HFF-Myc (cell line): ENCODE measurements at regions not wholly inside any gene's neighbourhood (a gene's known extent, or its start where the extent isn't known, plus 50 kb on each side); places are given as distances from the start of the nearest gene placed in this dataset.

ENCODE experiments used
- DNase-seq: peaks from one replicate; pipeline ENCODE4 v3.0.0-alpha.2; 2011; ENCODE audit warnings: low read depth; ENCODE audit errors: extremely low read depth
- H3K4me3 ChIP-seq: replicated peaks from 2 replicates; pipeline ENCODE4 v1.5.1; 2011; ENCODE audit warnings: low read depth, mild to moderate bottlenecking, control low read depth, low read length
- CTCF ChIP-seq: IDR thresholded peaks from 2 replicates; pipeline ENCODE4 v1.5.1; 2012; ENCODE audit warnings: mild to moderate bottlenecking, low read depth, low read length, control low read depth; ENCODE audit errors: missing control alignments

- H3K4me3 ChIP-seq, result no peak overlapping the region
- no peak for TF ChIP-seq CTCF
- DNase-seq, result no peak
These were observed 298.3 kb downstream of the HS3ST1 start for GRCh38 chr4:11130195-11130970.

DNA sequence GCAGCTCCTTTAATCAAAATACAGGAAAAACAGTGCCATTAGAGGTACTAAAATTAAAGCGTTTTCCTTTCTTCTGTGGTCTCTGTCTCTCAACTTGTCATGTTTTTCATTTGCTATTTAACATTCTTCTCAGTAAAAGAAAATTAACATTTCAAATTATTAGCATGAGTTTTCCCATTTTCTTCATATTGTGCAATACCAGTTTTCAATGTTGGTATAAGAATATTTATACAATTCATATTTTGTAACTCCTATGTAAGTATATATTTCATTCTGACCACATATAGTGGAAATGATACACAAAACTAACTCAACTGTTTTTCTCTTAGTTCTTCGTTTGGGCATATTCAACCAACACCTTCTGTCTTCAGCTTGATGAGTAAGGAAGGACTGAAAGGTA is 308.3 kb downstream of the HS3ST1 start:
- DNase-seq, result no peak

GRCh38 chr4:11119474-11119873 is 309.2 kb downstream of the HS3ST1 start:
- DNase-seq, result no peak
- H3K4me3 ChIP-seq, result no peak overlapping the region
- no peak for TF ChIP-seq CTCF

More for the DNA sequence above, 308.3 kb downstream of the HS3ST1 start:
- no peak overlapping the region for H3K4me3 ChIP-seq
- no peak for TF ChIP-seq CTCF

DNA sequence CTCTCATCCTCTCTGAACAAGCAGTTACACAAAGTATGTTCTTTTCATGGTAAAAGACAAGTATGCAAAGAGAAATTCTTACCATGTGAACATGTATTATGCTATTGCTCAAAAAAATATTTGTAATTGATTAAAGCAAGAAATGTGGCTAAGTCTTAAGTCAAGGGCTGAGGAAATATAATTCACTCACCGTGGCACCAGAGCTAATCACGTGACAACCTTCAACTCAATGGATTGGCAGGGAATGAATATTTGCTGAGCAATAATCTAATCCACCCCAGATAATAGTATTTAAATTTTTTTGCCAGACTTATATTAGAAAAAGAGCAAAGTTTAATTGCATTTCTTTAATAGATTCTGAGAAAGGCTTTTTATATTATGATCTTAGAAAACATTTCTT is 310.2 kb downstream of the HS3ST1 start:
- no peak for TF ChIP-seq CTCF
- no peak for DNase-seq
- H3K4me3 ChIP-seq, result no peak overlapping the region

- no peak for TF ChIP-seq CTCF
- no peak overlapping the region for H3K4me3 ChIP-seq
- DNase-seq, result no peak
These were observed 311.8 kb downstream of the HS3ST1 start for GRCh38 chr4:11116940-11117339.

- TF ChIP-seq CTCF, result no peak
- no peak overlapping the region for H3K4me3 ChIP-seq
- no peak for DNase-seq
These were observed 316.8 kb downstream of the HS3ST1 start for GRCh38 chr4:11111876-11112275.

- no peak for TF ChIP-seq CTCF
- no peak for DNase-seq
- no peak overlapping the region for H3K4me3 ChIP-seq
These were observed 317.3 kb downstream of the HS3ST1 start for GRCh38 chr4:11111370-11111769.
